Activated T-helper 2 cell treated with anti-CD3 and anti-CD28 coated beads, Interferon-gamma antibody, Interleukin-2, Interleukin-4, amounts not matched to agents 10 μg/mL and 5 μg/mL and 100 μg/mL, durations not matched to agents 14 hours and 24 hours and 36 hours (primary cell): ENCODE measurements at regions not wholly inside any gene's neighbourhood (a gene's known extent, or its start where the extent isn't known, plus 50 kb on each side); places are given as distances from the start of the nearest gene placed in this dataset.
"Not testable (repeated sequence)": the region's sequence is repeated elsewhere in the genome, so short reads cannot be mapped to it uniquely, and the experiment has no call there.

Experiments used
- DNase-seq: peaks from one replicate; pipeline ENCODE4 v3.0.0; 2021; ENCODE audit warnings: low spot score
- H3K27ac Mint-ChIP-seq: one replicate; pipeline ENCODE4 v1.8.0; 2021; ENCODE audit warnings: mixed read lengths
- H3K27me3 Mint-ChIP-seq: one replicate; pipeline ENCODE4 v1.8.0; 2021; ENCODE audit warnings: low read depth, mixed read lengths
- H3K36me3 Mint-ChIP-seq: one replicate; pipeline ENCODE4 v1.8.0; 2021; ENCODE audit warnings: low read depth, mixed read lengths
- H3K4me1 Mint-ChIP-seq: one replicate; pipeline ENCODE4 v1.8.0; 2021; ENCODE audit warnings: low read depth, mixed read lengths
- H3K4me3 Mint-ChIP-seq: one replicate; pipeline ENCODE4 v1.8.0; 2021; ENCODE audit warnings: low read depth, mild to moderate bottlenecking, moderate library complexity, mixed read lengths
- H3K9me3 Mint-ChIP-seq: one replicate; pipeline ENCODE4 v1.8.0; 2021; ENCODE audit warnings: mixed read lengths
- intact Hi-C: fragments of 100-400 bp; cut with micrococcal nuclease; formaldehyde crosslinking; loops from one replicate; pipeline ENCODE4 v1.15.1; 2023

DNA sequence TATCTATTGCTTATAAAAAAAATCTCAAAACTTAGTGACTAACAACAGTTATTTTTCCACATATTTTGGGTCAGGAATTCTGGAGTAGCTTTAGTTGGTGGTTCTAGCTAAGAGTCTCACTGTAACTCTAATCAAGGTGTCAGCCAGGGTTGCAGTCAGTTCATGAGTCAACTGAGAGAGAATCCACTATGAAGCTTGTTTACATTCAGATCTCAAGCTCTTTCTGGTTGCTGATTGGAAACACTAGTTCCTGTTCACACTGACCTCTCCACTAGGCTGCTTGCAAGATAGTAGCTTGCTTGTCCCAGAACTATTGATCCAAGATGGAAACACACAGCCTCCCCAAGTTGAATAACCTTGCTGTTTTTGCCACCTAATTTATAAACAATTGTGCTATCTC lies 1192.1 kb upstream of the B3GALT2 start:
- H3K27me3 Mint-ChIP-seq = no peaks in the 10 kb centered on the region
- DNase-seq = no peak
- no peaks in the 10 kb centered on the region for H3K4me1 Mint-ChIP-seq
- H3K36me3 Mint-ChIP-seq = no peaks in the 10 kb centered on the region
- no peak overlapping the region for H3K27ac Mint-ChIP-seq
- intact Hi-C loops = no loop called here
- H3K4me3 Mint-ChIP-seq = no peak overlapping the region
- H3K9me3 Mint-ChIP-seq = no peaks in the 10 kb centered on the region

DNA sequence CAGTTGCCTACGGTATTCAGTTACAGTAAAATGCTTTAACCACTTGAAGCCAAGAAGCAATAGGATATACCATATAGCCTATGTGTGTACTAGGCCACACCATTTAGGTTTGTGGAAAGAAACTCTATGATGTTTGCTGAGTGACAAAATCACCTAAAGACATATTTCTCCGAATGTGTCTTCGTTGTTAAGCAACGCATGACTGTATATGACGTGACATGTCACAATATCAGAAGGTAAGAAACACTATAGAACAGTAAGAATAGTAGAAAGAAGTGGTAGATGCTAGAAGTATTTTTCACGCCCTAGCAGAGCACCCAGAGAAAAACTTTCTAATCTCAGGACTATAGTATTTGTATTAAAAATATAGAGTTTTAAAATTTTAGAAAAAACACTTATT lies 1188.2 kb upstream of the B3GALT2 start:
- no peaks in the 10 kb centered on the region for H3K36me3 Mint-ChIP-seq
- DNase-seq = no peak
- intact Hi-C loops = no loop called here
- H3K27ac Mint-ChIP-seq = no peak overlapping the region
- H3K4me3 Mint-ChIP-seq = no peak overlapping the region
- no peaks in the 10 kb centered on the region for H3K4me1 Mint-ChIP-seq
- H3K27me3 Mint-ChIP-seq = no peaks in the 10 kb centered on the region
- no peaks in the 10 kb centered on the region for H3K9me3 Mint-ChIP-seq

DNA sequence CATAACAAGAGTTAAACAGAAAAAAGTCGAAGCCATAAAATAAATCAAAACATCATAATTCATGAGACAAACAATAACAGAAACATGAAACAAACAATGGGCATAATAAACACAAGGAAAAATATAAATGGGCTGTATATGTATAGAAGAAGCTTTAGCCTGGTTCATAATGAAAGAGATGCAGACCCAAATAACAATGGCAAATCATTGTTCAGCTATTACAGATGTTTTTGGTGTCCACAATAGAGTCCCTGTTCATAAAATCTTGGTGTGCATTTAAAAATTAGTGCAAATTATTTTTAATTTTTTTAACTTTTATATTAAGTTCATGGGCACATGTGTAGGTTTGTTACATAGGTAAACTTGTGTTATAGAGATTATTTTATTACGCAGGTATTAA lies 1185.9 kb upstream of the B3GALT2 start:
- Mint-ChIP-seq H3K27me3 (no peaks in the 10 kb centered on the region), H3K36me3 (no peaks in the 10 kb centered on the region), H3K27ac (no peak overlapping the region), H3K4me3 (no peak overlapping the region), H3K9me3 (no peaks in the 10 kb centered on the region), H3K4me1 (no peaks in the 10 kb centered on the region)
- DNase-seq = no peak
- intact Hi-C loops = no loop called here

DNA sequence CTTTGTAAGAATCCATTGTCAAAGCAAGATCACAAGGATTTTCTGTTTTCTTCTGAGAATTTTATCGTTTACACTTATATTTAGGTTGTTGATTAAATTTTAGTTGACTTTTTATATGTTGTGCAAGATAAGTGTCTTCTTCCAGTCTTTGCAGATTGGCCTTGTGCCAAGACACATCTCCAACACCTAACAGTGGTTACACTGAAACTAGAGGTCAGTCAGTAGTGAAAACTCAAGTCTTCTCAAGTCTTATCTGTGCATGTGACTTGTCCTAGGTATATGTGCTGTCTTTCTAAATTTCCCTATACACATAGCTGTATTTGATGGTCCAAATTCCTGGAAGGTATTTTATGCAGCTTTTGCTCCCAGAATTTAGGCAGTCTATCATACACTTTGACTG lies 1183.2 kb upstream of the B3GALT2 start:
- Mint-ChIP-seq H3K27me3 (no peaks in the 10 kb centered on the region), H3K27ac (no peak overlapping the region), H3K4me1 (no peaks in the 10 kb centered on the region), H3K36me3 (no peaks in the 10 kb centered on the region), H3K4me3 (no peak overlapping the region), H3K9me3 (no peaks in the 10 kb centered on the region)
- intact Hi-C loops = no loop called here
- no peak for DNase-seq

DNA sequence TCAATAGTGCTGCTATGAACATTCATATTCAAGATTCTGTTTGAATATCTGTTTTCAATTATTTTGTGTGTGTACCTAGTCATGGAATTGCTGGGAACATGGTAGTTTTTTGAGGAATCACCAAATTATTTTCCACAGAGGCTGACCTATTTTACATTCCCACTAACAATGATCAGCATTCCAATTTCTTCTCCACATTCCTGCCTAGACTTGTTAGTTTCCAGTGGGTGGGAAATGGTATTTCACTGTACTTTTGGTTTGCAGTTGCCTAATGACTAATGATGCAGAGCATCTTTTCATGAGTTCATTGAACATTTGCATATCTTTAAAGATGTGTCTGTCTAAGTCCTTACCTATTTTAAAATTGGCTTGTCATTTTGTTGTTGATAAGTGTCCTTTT lies 1182.6 kb upstream of the B3GALT2 start:
- H3K4me1 Mint-ChIP-seq = no peaks in the 10 kb centered on the region
- intact Hi-C loops = no loop called here
- H3K27ac Mint-ChIP-seq = no peak overlapping the region
- no peak overlapping the region for H3K4me3 Mint-ChIP-seq
- H3K27me3 Mint-ChIP-seq = no peaks in the 10 kb centered on the region
- DNase-seq = no peak
- no peaks in the 10 kb centered on the region for H3K36me3 Mint-ChIP-seq
- no peaks in the 10 kb centered on the region for H3K9me3 Mint-ChIP-seq

DNA sequence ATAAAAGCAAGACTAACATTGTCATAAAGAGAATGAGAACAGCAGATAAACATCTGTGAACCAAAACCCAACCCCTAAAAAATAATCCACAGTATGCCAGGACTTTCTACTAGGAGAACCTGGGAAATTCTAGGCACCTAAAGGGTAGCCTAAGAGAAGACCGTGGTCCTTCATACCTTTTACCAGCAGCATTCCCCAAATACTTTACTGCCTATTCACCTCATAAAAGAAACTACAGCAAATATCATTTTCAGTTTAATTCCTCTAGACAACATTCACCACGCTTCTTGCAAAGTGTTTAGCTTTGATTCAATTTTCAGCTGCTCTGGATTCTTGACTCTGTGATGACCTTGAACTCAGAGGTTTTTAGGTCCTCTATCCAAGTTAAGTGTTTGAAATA lies 1180.7 kb upstream of the B3GALT2 start:
- H3K27ac Mint-ChIP-seq = no peak overlapping the region
- no peaks in the 10 kb centered on the region for H3K9me3 Mint-ChIP-seq
- no peaks in the 10 kb centered on the region for H3K4me1 Mint-ChIP-seq
- H3K4me3 Mint-ChIP-seq = no peak overlapping the region
- no peaks in the 10 kb centered on the region for H3K36me3 Mint-ChIP-seq
- intact Hi-C loops = no loop called here
- H3K27me3 Mint-ChIP-seq = no peaks in the 10 kb centered on the region
- DNase-seq = no peak

DNA sequence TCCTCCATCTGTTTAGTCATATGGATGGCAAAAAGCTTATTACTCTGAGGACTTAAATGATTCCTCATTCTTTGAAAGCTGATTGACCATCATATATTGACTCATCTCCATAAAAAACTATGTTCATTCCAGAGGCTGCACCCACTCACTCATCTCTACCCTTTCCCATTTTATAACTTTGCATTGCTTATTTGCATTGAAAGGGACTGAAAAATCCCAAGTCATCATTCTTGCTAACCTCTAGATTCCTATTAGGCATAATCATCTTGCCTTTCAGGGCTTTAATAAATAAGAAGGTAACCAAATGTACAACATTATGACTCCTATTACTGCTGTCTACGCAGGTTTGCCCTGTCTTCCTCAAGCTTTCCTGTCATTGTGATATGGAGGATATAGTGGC lies 1180.3 kb upstream of the B3GALT2 start:
- Mint-ChIP-seq H3K4me3 (no peak overlapping the region), H3K4me1 (no peaks in the 10 kb centered on the region), H3K36me3 (no peaks in the 10 kb centered on the region), H3K9me3 (no peaks in the 10 kb centered on the region), H3K27ac (no peak overlapping the region), H3K27me3 (no peaks in the 10 kb centered on the region)
- intact Hi-C loops = no loop called here
- no peak for DNase-seq

DNA sequence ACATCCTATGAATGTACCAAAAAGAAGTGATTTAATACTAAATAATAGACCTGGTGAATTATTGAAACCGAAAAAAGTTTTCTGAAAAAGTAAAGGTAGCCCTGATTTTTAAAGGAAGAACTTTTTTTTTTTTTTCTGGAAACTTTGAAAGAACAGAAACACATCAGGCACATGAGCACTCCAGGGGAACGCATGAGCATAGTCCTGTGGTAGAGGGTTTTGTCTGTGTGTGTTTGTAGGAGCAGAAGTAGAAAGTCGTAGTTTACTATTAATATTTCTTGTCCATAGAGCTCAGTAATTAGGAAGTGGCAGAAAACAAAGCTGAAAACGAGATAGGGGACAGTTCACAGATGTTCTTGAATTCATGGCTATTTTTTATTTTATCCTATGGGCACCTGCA lies 1175.9 kb upstream of the B3GALT2 start:
- H3K36me3 Mint-ChIP-seq = no peaks in the 10 kb centered on the region
- no peaks in the 10 kb centered on the region for H3K4me1 Mint-ChIP-seq
- intact Hi-C loops = no loop called here
- no peak overlapping the region for H3K27ac Mint-ChIP-seq
- no peaks in the 10 kb centered on the region for H3K9me3 Mint-ChIP-seq
- no peaks in the 10 kb centered on the region for H3K27me3 Mint-ChIP-seq
- no peak overlapping the region for H3K4me3 Mint-ChIP-seq
- DNase-seq = no peak

DNA sequence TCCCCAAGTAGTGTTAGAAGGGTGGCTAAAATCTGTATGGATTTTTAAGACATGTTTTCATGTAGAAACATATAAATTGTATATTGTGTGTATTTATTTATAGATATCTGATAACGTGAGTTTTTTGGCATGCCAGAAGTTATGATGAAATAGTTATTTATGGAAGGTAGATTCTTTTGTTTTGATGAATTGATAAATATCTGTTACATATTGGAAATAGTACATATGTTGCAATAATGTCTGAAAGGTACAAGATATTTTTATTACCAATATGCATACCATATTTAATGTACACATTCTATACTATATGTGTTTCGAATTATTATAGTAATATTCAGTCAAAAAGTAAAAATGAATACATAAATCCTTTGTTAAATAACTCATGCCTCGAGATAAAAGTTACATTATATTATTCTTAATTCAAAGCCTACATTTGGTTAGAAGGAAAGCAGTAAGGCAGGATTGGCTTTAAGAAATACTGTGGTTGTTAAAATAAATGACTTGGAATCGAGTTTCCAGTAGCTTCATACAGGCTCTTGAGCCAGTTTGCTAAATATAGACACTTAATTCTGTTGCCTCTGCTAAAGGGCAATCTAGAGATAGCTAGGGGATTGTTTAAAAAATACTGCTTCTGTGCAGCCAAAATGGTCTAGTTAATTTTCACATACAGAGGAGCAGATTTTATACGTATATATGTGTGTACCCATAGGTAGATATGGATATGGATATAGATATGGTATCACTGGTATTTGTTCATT lies 1175.1 kb upstream of the B3GALT2 start:
- DNase-seq = no peak
- H3K4me3 Mint-ChIP-seq = no peak overlapping the region
- no peaks in the 10 kb centered on the region for H3K27me3 Mint-ChIP-seq
- H3K4me1 Mint-ChIP-seq = no peaks in the 10 kb centered on the region
- no peaks in the 10 kb centered on the region for H3K9me3 Mint-ChIP-seq
- H3K27ac Mint-ChIP-seq = no peak overlapping the region
- H3K36me3 Mint-ChIP-seq = no peaks in the 10 kb centered on the region
- intact Hi-C loops = no loop called here

DNA sequence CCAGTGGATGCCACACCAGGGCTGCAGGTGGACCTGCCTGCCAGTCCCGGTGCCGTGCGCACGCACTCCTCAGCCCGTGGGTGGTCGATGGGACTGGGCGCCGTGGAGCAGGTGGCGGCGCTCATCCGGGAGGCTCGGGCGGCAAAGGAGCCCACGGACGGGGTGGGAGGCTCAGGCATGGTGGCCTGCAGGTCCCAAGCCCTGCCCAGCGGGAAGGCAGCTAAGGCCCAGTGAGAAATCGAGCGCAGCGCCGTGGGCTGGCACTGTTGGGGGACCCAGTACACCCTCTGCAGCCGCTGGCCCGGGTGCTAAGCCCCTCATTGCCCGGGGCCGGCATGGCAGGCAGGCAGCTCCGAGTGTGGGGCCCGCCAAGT lies 1171.8 kb upstream of the B3GALT2 start:
- Mint-ChIP-seq H3K4me3 (no peak overlapping the region), H3K36me3 (no peaks in the 10 kb centered on the region), H3K27me3 (no peaks in the 10 kb centered on the region), H3K4me1 (no peaks in the 10 kb centered on the region), H3K27ac (no peak overlapping the region), H3K9me3 (no peaks in the 10 kb centered on the region)
- no peak for DNase-seq
- intact Hi-C loops = no loop called here

DNA sequence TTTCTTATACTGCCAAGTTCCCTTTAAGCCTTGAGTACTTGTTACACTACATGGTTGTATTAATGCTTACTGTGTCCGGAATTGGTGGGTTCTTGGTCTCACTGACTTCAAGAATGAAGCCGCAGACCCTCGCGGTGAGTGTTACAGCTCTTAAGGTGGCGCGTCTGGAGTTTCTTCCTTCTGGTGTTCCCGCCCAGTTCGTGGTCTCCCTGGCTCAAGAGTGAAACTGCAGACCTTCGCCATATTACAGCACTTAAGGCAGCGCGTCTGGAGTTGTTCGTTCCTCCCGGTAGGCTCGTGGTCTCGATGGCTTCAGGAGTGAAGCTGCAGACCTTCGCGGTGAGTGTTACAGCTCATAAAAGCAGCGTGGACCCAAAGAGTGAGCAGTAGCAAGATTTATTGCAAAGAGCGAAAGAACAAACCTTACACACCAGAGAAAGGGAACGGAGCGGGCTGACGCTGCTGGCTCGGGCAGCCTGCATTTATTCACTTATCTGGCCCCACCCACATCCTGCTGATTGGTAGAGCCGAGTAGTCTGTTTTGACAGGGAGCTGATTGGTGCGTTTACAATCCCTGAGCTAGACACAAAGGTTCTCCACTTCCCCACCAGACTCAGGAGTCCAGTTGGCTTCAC lies 1171.3 kb upstream of the B3GALT2 start:
- H3K4me1 Mint-ChIP-seq, H3K4me3 Mint-ChIP-seq, H3K9me3 Mint-ChIP-seq, H3K27me3 Mint-ChIP-seq, DNase-seq, H3K36me3 Mint-ChIP-seq, H3K27ac Mint-ChIP-seq, intact Hi-C loops: not testable (repeated sequence)

DNA sequence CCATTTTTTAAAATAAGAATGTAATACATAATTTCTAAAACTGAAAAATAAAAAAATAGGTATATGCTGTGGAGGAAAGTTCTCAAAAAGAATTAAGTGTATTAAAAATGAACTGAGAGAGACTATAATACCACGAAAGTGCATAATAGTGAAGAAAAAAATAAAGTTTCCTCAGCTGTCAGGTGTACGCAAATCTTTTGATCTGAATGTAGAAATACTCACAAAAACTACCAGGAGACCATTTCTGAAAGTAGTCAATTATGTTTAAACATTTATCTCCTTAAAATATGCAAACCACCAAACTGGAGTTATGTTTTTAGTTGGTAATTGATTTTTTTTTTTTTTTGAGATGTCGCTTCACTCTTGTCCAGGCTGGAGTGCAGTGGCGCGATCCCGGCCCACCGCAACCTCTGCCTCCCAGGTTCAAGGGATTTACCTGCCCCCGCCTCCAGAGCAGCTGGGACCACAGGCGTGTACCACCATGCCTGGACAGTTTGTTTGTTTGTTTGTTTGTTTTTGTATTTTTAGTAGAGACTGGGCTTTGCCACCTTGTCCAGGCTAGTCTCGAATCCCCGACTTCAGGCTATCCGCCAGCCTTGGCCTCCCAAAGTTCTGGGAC lies 1169.2 kb upstream of the B3GALT2 start:
- DNase-seq = no peak
- Mint-ChIP-seq H3K27me3 (no peaks in the 10 kb centered on the region), H3K9me3 (no peaks in the 10 kb centered on the region), H3K27ac (no peak overlapping the region), H3K4me3 (no peak overlapping the region), H3K36me3 (no peaks in the 10 kb centered on the region), H3K4me1 (no peaks in the 10 kb centered on the region)
- intact Hi-C loops = no loop called here

DNA sequence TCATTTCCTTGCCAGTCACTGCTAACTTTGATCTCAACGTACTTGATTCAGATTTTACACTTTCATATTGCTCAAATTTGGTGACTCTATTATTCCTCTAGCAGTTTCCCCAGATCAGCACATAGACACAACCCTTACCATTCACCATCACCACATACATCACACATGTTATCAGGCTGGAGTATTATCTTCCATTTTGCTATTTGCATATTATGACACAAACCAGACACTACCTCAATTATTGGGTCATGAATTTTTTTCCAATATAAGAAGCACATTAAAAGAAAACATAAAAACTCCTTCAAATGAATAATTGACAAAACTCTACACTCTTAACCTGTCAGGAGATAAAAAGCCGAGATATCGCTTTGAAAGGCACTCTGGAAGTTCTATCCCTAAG lies 1166.7 kb upstream of the B3GALT2 start:
- Mint-ChIP-seq H3K36me3 (no peaks in the 10 kb centered on the region), H3K27me3 (no peaks in the 10 kb centered on the region), H3K4me3 (no peak overlapping the region), H3K4me1 (no peaks in the 10 kb centered on the region), H3K9me3 (no peaks in the 10 kb centered on the region), H3K27ac (no peak overlapping the region)
- no peak for DNase-seq
- intact Hi-C loops = no loop called here
